Fibroblast of lung (primary cell): ENCODE measurements at regions not wholly inside any gene's neighbourhood (a gene's known extent, or its start where the extent isn't known, plus 50 kb on each side); places are given as distances from the start of the nearest gene placed in this dataset.

Source experiments
- DNase-seq, 2 donors: peaks; one replicate each; pipeline versions ENCODE4 v3.0.0 to v3.0.0-alpha.2; 2010; ENCODE audit warnings: low read depth in 2 of 2
- H2AFZ ChIP-seq: 2 replicates; pipeline ENCODE4 v1.5.1; 2012; ENCODE audit warnings: low read length, control low read depth, inconsistent platforms
- H3K27ac ChIP-seq: 2 replicates; pipeline ENCODE4 v1.5.1; 2011; ENCODE audit warnings: low read length, control low read depth; ENCODE audit not compliant: insufficient read depth
- H3K27me3 ChIP-seq: 2 replicates; pipeline ENCODE4 v1.5.1; 2011; ENCODE audit warnings: mild to moderate bottlenecking, low read length; ENCODE audit not compliant: control insufficient read depth, insufficient read depth
- H3K36me3 ChIP-seq: 2 replicates; pipeline ENCODE4 v1.5.1; 2011; ENCODE audit warnings: low read length; ENCODE audit not compliant: control insufficient read depth, insufficient read depth
- H3K4me1 ChIP-seq: 2 replicates; pipeline ENCODE4 v1.5.1; 2011; ENCODE audit warnings: low read length; ENCODE audit not compliant: control insufficient read depth, insufficient read depth; ENCODE audit errors: extremely low read depth
- H3K4me2 ChIP-seq: 2 replicates; pipeline ENCODE4 v1.5.1; 2011; ENCODE audit warnings: low read length, control low read depth; ENCODE audit not compliant: insufficient read depth; ENCODE audit errors: extremely low read depth
- H3K4me3 ChIP-seq, 4 experiments: fragments of 200-600 bp in 1 of 4; sonication (generic) in 1 of 4; replicated peaks in 1 of 4; 2 replicates each; pipeline ENCODE4 v1.5.1; 2011 to 2016; ENCODE audit warnings: low read length in 4 of 4, low read depth in 3 of 4, mild to moderate bottlenecking in 3 of 4, control low read depth in 2 of 4, inconsistent platforms in 1 of 4, mixed read lengths in 1 of 4; ENCODE audit not compliant: insufficient read depth in 1 of 4; ENCODE audit errors: control extremely low read depth in 1 of 4
- H3K79me2 ChIP-seq: 2 replicates; pipeline ENCODE4 v1.5.1; 2012; ENCODE audit warnings: mild to moderate bottlenecking, low read length, inconsistent platforms; ENCODE audit not compliant: control insufficient read depth, insufficient read depth
- H3K9ac ChIP-seq: 2 replicates; pipeline ENCODE4 v1.5.1; 2011; ENCODE audit warnings: mild to moderate bottlenecking, low read length, control low read depth; ENCODE audit not compliant: insufficient read depth
- H3K9me3 ChIP-seq: 2 replicates; pipeline ENCODE4 v1.5.1; 2012; ENCODE audit warnings: low read depth, low read length; ENCODE audit not compliant: control insufficient read depth, insufficient read depth
- H4K20me1 ChIP-seq: 2 replicates; pipeline ENCODE4 v1.5.1; 2011; ENCODE audit warnings: low read length; ENCODE audit not compliant: control insufficient read depth, insufficient read depth; ENCODE audit errors: extremely low read depth
- CTCF ChIP-seq, 2 donors: IDR thresholded peaks in 1 of 2; conservative IDR thresholded peaks in 1 of 2; 1 replicate in 1 of 2; 2 replicates in 1 of 2; pipeline ENCODE4 v1.5.1; 2011 to 2012; ENCODE audit warnings: low read length in 2 of 2, control low read depth in 1 of 2, inconsistent platforms in 1 of 2, low read depth in 1 of 2, mild to moderate bottlenecking in 1 of 2
- EZH2 ChIP-seq: IDR thresholded peaks from 2 replicates; pipeline ENCODE4 v1.5.1; 2012; ENCODE audit warnings: low read length, control low read depth, mild to moderate bottlenecking; ENCODE audit errors: missing control alignments

GRCh38 chr7:32253299-32253698, 183.1 kb upstream of the PDE1C start:
- no peak overlapping the region for H3K27ac ChIP-seq
- no peaks in the 10 kb centered on the region for H3K4me1 ChIP-seq
- H3K9ac ChIP-seq: no peak overlapping the region
- TF ChIP-seq EZH2 (no peak), CTCF (conservative IDR thresholded peaks at IDR 0.05 in 1 of 2, IDR thresholded peaks at IDR 0.05 in 1 of 2; ENCODE audit: low read depth in 1 of 2, low read length in 2 of 2) (no peak)
- no peaks in the 10 kb centered on the region for H3K27me3 ChIP-seq
- no peak overlapping the region for H3K4me2 ChIP-seq
- H4K20me1 ChIP-seq: no peaks in the 10 kb centered on the region
- no peaks in the 10 kb centered on the region for H3K9me3 ChIP-seq
- no peak overlapping the region for H3K4me3 ChIP-seq
- no peak overlapping the region for H2AFZ ChIP-seq
- no peak for DNase-seq
- H3K79me2 ChIP-seq: no peaks in the 10 kb centered on the region
- H3K36me3 ChIP-seq: no peaks in the 10 kb centered on the region

GRCh38 chr7:32251659-32252058, 181.5 kb upstream of the PDE1C start:
- H3K4me2 ChIP-seq: no peak overlapping the region
- no peaks in the 10 kb centered on the region for H4K20me1 ChIP-seq
- no peaks in the 10 kb centered on the region for H3K4me1 ChIP-seq
- no peak overlapping the region for H3K27ac ChIP-seq
- H3K36me3 ChIP-seq: no peaks in the 10 kb centered on the region
- no peaks in the 10 kb centered on the region for H3K9me3 ChIP-seq
- H3K27me3 ChIP-seq: no peaks in the 10 kb centered on the region
- no peak for DNase-seq
- no peak overlapping the region for H3K4me3 ChIP-seq
- H3K9ac ChIP-seq: no peak overlapping the region
- TF ChIP-seq EZH2 (no peak), CTCF (conservative IDR thresholded peaks at IDR 0.05 in 1 of 2, IDR thresholded peaks at IDR 0.05 in 1 of 2; ENCODE audit: low read depth in 1 of 2, low read length in 2 of 2) (no peak)
- H3K79me2 ChIP-seq: no peaks in the 10 kb centered on the region
- no peak overlapping the region for H2AFZ ChIP-seq

- DNase-seq: no peak
- Histone ChIP-seq H3K27me3 (no peaks in the 10 kb centered on the region), H3K27ac (no peak overlapping the region), H3K9me3 (no peaks in the 10 kb centered on the region), H4K20me1 (no peaks in the 10 kb centered on the region), H3K4me3 (no peak overlapping the region), H3K4me1 (no peaks in the 10 kb centered on the region), H3K4me2 (no peak overlapping the region), H2AFZ (no peak overlapping the region), H3K36me3 (no peaks in the 10 kb centered on the region), H3K79me2 (no peaks in the 10 kb centered on the region), H3K9ac (no peak overlapping the region)
- TF ChIP-seq EZH2: no peak
- TF ChIP-seq CTCF (conservative IDR thresholded peaks at IDR 0.05 in 1 of 2, IDR thresholded peaks at IDR 0.05 in 1 of 2; ENCODE audit: low read depth in 1 of 2, low read length in 2 of 2): no peak
Observed at GRCh38 chr7:32250471-32251260, 180.5 kb upstream of the PDE1C start.
